ENCODE measurements at regions not wholly inside any gene's neighbourhood (a gene's known extent, or its start where the extent isn't known, plus 50 kb on each side); places are given as distances from the start of the nearest gene placed in this dataset.
A peak's percentile ranks its signal among the peaks of the same experiment; 100 is the strongest.

- TF ChIP-seq ZNF511 (CRISPR knock-in tag; IDR thresholded peaks at IDR 0.05) = no peak
- TF ChIP-seq CGGBP1 (CRISPR knock-in tag; IDR thresholded peaks at IDR 0.05) = no peak
- no peak for TF ChIP-seq ZNF140 (CRISPR knock-in tag; IDR thresholded peaks at IDR 0.05)
- TF ChIP-seq NRF1 (conservative IDR thresholded peaks at IDR 0.05 in 1 of 2, IDR thresholded peaks at IDR 0.05 in 1 of 2) = peak; percentile 60 to 67
- TF ChIP-seq NFYB (IDR thresholded peaks at IDR 0.05; ENCODE audit: extremely low read depth, insufficient read length) = peak; percentile 80
- TF ChIP-seq SIX5 (IDR thresholded peaks at IDR 0.05; ENCODE audit: borderline replicate concordance in 1 of 2, insufficient read depth in 1 of 2, low read depth in 1 of 2, low read length in 2 of 2) = peak; percentile 59 to 60; a peak in 3 of 4 replicates
- TF ChIP-seq TFAP4 (CRISPR knock-in tag; IDR thresholded peaks at IDR 0.05; ENCODE audit: borderline replicate concordance) = 0 out of 2 replicates have a peak, but pooled peaks have one; percentile 18
These were observed 101.7 kb upstream of the FOXA2 start (continued) for GRCh38 chr20:22686097-22686496.

GRCh38 chr20:22687676-22688349 lies 103.4 kb upstream of the FOXA2 start:
- 7% methylated on average over 6 of the region's 6 CpGs for WGBS (ENCODE audit: insufficient coverage, low coverage, missing lambda C conversion rate)
- 0 out of 2 replicates have a peak, but pooled peaks have one; percentile 21 for TF ChIP-seq SPI1 (IDR thresholded peaks at IDR 0.05; ENCODE audit: borderline replicate concordance, low read depth, low read length)
- no peak for TF ChIP-seq ZC3H8 (IDR thresholded peaks at IDR 0.05)
- no peak for TF ChIP-seq ADNP (tag; IDR thresholded peaks at IDR 0.05)
- TF ChIP-seq STAT5A (IDR thresholded peaks at IDR 0.05; ENCODE audit: borderline replicate concordance, low read length) = no peak
- intact Hi-C loops (cut with micrococcal nuclease) = loop anchor here (10.0 kb wide), 1 partner anchor 193 kb away; no protein-coding TSS in a partner anchor
- H3K79me2 ChIP-seq (ENCODE audit: control insufficient read depth, insufficient read depth, low read length) = no peaks in the 10 kb centered on the region
- H2AFZ ChIP-seq (ENCODE audit: low read depth, low read length) = no peak overlapping the region
- H3K4me1 ChIP-seq (replicated peaks in 1 of 2; ENCODE audit: control insufficient read depth in 2 of 2, insufficient read depth in 2 of 2, low read length in 2 of 2) = peaks cover 3 to 7% of the 10 kb centered on the region in 2 experiments; a peak in 3 of 5 replicates
- no peaks in the 10 kb centered on the region for H3K9me1 ChIP-seq (ENCODE audit: control insufficient read depth, insufficient read depth, low read length)
- H3K9me3 ChIP-seq (replicated peaks; ENCODE audit: control insufficient read depth, insufficient read depth, low read depth, low read length) = no peaks in the 10 kb centered on the region
- H3K4me2 ChIP-seq (ENCODE audit: insufficient read depth, low read length) = no peak overlapping the region
- FAIRE-seq (no peak), DNase-seq (ENCODE audit: extremely low read depth in 1 of 4, low spot score in 3 of 4) (no peak), ATAC-seq (no peak)
- no peak overlapping the region for H3K9ac ChIP-seq (ENCODE audit: insufficient read depth in 1 of 2, low read depth in 2 of 2, low read length in 2 of 2)
- POLR2A ChIA-PET = no interaction called here
- H3K4me3 ChIP-seq = no peak overlapping the region
- in situ Hi-C loops (cut with MboI) = loop anchor here (5.0 kb wide), 1 partner anchor 346 kb away; no protein-coding TSS in a partner anchor
- BruUV-seq (replicated peaks) = no TSS peak
- no peaks in the 10 kb centered on the region for H4K20me1 ChIP-seq (replicated peaks; ENCODE audit: control insufficient read depth, insufficient read depth, low read length)
- H3K27me3 ChIP-seq (ENCODE audit: control insufficient read depth in 2 of 2, insufficient read depth in 2 of 2, low read length in 2 of 2) = no peaks in the 10 kb centered on the region
- H3K36me3 ChIP-seq (ENCODE audit: control insufficient read depth, insufficient read depth, low read length) = no peaks in the 10 kb centered on the region
- CTCF ChIA-PET (ENCODE audit: low intra/inter-chr PET ratio) = no interaction called here
- H3K27ac ChIP-seq (ENCODE audit: extremely low read depth, low read depth, low read length) = no peak overlapping the region

Data from K562 (cell line).